Activated T-helper 2 cell treated with anti-CD3 and anti-CD28 coated beads, Interferon-gamma antibody, Interleukin-2, Interleukin-4, amounts not matched to agents 10 μg/mL and 5 μg/mL and 100 μg/mL, durations not matched to agents 14 hours and 24 hours and 36 hours (primary cell): ENCODE measurements at regions not wholly inside any gene's neighbourhood (a gene's known extent, or its start where the extent isn't known, plus 50 kb on each side); places are given as distances from the start of the nearest gene placed in this dataset.

Source experiments
- DNase-seq: peaks from one replicate; pipeline ENCODE4 v3.0.0; 2021; ENCODE audit warnings: low spot score
- H3K27ac Mint-ChIP-seq: one replicate; pipeline ENCODE4 v1.8.0; 2021; ENCODE audit warnings: mixed read lengths
- H3K27me3 Mint-ChIP-seq: one replicate; pipeline ENCODE4 v1.8.0; 2021; ENCODE audit warnings: low read depth, mixed read lengths
- H3K36me3 Mint-ChIP-seq: one replicate; pipeline ENCODE4 v1.8.0; 2021; ENCODE audit warnings: low read depth, mixed read lengths
- H3K4me1 Mint-ChIP-seq: one replicate; pipeline ENCODE4 v1.8.0; 2021; ENCODE audit warnings: low read depth, mixed read lengths
- H3K4me3 Mint-ChIP-seq: one replicate; pipeline ENCODE4 v1.8.0; 2021; ENCODE audit warnings: low read depth, mild to moderate bottlenecking, moderate library complexity, mixed read lengths
- H3K9me3 Mint-ChIP-seq: one replicate; pipeline ENCODE4 v1.8.0; 2021; ENCODE audit warnings: mixed read lengths
- intact Hi-C: fragments of 100-400 bp; cut with micrococcal nuclease; formaldehyde crosslinking; loops from one replicate; pipeline ENCODE4 v1.15.1; 2023

DNA sequence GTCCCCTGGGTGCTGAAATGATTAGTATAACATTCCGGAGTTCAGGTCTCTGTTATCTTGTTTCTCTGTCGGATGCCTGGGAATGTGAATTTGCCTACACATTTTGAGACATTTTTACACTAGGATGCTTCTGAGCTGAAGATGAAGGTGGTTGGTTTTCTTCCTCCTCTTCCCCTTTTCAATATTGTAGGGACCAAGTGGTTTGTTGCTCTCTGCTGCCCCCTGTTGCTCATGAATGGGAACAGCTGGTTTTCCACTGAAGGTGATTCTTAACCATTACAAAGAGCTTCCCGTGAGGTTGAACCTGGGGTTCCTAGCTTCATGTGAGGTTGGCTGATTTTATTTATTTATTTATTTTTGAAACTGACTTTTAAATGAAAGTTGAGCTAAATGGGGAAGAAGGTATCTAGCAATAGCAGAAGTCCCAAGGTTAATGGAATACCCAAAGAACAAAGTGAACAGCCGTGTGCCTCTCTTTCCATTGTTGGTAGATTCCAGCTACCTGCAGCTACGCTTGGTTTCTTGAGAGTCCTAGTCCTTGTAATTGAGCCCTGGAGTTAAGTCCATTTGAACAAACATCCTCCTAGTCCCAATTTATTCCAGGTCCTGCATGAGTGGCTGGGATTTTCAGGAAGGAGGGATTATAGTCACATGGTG is 983.9 kb upstream of the EEF2KMT start:
- Mint-ChIP-seq H3K9me3 (peaks cover 18% of the 10 kb centered on the region), H3K36me3 (no peaks in the 10 kb centered on the region), H3K4me1 (no peaks in the 10 kb centered on the region), H3K4me3 (no peak overlapping the region), H3K27ac (no peak overlapping the region), H3K27me3 (no peaks in the 10 kb centered on the region)
- intact Hi-C loops: no loop called here
- DNase-seq: no peak

DNA sequence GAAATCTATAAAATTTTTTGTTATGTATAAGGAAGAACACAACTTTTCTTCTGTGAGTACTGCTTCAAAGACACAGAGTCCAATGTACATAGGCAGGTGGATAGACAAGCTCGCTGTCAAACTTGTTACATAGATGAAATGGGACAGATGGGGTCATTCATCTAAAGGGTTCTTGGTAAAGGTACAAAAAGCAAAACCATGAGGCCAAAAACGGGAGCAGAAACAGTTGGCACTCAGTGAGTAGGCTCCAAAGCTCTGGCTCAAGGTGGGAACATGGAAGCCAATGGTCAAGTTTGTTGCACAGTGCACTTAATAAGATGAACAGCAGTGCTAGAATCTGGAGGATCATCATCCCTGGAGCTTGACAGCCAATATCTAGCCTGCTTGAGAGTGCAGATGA is 979.0 kb upstream of the EEF2KMT start:
- DNase-seq: no peak
- intact Hi-C loops: no loop called here
- Mint-ChIP-seq H3K27me3 (no peaks in the 10 kb centered on the region), H3K36me3 (no peaks in the 10 kb centered on the region), H3K9me3 (peaks cover 14% of the 10 kb centered on the region), H3K27ac (no peak overlapping the region), H3K4me1 (no peaks in the 10 kb centered on the region), H3K4me3 (no peak overlapping the region)

DNA sequence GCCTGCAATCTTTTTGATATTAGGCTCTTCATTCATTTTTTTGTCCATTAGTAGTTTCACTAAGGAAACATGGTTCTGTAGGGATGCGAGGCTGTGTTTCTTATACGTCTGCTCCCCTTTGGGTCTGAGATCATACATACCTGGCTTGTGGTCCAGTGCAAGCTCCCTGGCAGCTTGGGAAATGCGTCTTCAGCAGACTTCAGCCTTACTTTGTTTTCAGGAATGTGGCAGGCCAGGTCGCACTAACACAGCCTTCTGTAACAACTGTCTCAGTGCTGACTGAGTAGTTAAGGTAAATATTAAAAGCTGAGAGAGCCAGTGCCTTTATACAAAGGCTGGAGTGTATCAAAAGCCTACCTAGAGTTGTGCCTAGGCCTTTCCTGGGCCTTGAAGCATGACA is 970.5 kb upstream of the EEF2KMT start:
- H3K4me3 Mint-ChIP-seq: no peak overlapping the region
- no peak for DNase-seq
- H3K27ac Mint-ChIP-seq: no peak overlapping the region
- H3K27me3 Mint-ChIP-seq: no peaks in the 10 kb centered on the region
- no peaks in the 10 kb centered on the region for H3K36me3 Mint-ChIP-seq
- H3K9me3 Mint-ChIP-seq: peaks cover 42% of the 10 kb centered on the region
- intact Hi-C loops: no loop called here
- H3K4me1 Mint-ChIP-seq: no peaks in the 10 kb centered on the region

DNA sequence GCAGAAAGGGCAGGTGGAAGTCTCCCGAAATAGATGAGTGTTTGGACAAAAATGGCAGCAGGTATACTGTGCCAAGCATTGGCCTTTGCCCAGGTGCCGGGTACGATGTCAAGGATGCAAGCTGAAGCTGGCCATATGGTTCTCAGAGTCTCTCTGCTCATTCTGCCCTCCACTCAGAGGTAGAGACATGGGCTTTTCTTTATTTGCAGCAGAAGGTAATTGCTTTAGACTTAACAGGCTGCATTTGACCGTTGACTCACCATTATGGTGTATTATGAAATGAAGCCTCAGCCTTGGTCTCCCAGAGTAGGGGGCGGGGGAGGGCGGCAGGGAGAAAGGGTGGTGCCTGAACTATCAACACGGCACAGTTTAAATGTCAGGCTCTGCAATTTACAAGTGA is 969.1 kb upstream of the EEF2KMT start:
- H3K9me3 Mint-ChIP-seq: peaks cover 39% of the 10 kb centered on the region
- no peak for DNase-seq
- no peaks in the 10 kb centered on the region for H3K27me3 Mint-ChIP-seq
- intact Hi-C loops: no loop called here
- H3K4me1 Mint-ChIP-seq: no peaks in the 10 kb centered on the region
- H3K36me3 Mint-ChIP-seq: no peaks in the 10 kb centered on the region
- no peak overlapping the region for H3K27ac Mint-ChIP-seq
- no peak overlapping the region for H3K4me3 Mint-ChIP-seq

DNA sequence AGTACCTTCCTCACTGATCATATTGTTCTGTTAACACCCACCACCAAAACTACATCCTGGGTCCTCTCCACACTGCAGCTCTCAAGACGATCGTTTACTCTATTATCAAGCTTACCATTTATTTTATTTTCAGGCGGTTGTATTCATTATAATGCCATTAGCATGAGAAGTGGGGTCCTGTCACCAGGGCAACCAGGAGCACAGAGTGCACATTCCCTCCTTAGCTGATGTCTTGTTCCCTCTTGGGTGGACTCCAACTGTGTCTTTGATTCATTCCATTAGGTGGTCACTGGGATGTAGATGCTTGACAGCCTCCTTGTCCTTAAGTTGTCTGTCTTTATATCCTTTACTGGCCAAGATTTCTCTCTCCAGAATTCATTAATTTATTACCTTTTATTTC is 965.9 kb upstream of the EEF2KMT start:
- Mint-ChIP-seq H3K4me3 (no peak overlapping the region), H3K36me3 (no peaks in the 10 kb centered on the region), H3K27ac (no peak overlapping the region), H3K27me3 (no peaks in the 10 kb centered on the region), H3K9me3 (peaks cover 39% of the 10 kb centered on the region), H3K4me1 (no peaks in the 10 kb centered on the region)
- intact Hi-C loops: no loop called here
- no peak for DNase-seq

DNA sequence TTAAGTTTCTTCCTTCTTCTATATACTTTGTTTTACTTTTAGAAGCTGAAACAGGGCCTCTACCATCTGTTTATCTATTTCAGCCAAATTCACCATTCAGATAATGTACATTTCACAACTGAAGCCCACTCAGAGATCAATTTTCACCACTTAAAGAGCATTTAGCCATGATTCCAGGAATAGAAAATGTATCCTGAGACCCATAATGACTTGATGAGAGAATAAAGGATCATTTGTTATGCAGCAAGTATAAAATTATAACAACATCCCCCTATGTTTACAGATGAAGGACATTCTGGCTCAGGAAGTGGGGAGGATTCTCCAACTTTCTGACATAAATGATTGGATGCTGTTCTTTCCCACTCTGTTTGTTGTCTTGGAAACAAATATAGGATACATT is 962.1 kb upstream of the EEF2KMT start:
- intact Hi-C loops: no loop called here
- DNase-seq: no peak
- Mint-ChIP-seq H3K4me3 (no peak overlapping the region), H3K27me3 (no peaks in the 10 kb centered on the region), H3K4me1 (no peaks in the 10 kb centered on the region), H3K9me3 (peaks cover 23% of the 10 kb centered on the region), H3K36me3 (no peaks in the 10 kb centered on the region), H3K27ac (no peak overlapping the region)

DNA sequence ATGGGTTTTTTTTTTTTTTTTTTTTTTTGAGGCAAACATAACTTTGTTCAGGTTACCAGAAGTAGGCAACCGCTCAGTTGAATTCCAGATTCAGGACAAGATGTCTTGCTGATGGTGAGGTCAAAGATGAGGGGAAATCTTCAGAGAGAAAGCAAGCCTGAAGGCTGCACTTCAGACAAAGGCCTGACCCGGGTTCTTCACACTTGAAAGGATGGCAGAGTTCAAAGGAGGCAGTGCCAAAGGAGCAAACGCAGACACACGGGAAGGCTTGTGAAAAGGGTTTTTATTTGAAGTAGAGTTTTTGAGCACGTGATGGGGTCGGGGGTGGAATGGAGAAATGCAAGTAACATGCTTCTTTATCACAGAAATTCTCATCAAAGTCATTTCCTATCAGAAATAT is 960.2 kb upstream of the EEF2KMT start:
- H3K9me3 Mint-ChIP-seq: peaks cover 15% of the 10 kb centered on the region

DNA sequence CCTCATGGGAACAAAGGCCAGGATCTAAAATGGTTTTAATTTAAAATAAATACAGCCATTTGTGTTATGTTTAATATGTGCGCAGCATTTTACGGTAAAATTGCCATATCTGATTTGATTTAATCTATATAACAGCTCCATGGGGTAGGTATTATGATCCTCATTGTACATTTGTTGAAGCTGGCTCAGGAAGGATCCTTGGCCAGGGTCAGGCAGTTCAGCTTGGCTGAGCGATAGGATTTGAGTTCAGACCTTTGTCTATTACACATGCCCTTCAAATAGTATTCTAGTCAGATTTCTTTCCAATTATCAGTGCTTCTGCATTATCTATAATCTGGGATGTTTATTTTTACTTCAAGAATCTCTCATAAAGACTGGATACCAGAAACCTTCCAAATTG is 950.4 kb upstream of the EEF2KMT start:
- no peak for DNase-seq
- Mint-ChIP-seq H3K27me3 (no peaks in the 10 kb centered on the region), H3K4me3 (no peak overlapping the region), H3K27ac (no peak overlapping the region), H3K9me3 (peaks cover 36% of the 10 kb centered on the region), H3K4me1 (no peaks in the 10 kb centered on the region), H3K36me3 (no peaks in the 10 kb centered on the region)
- intact Hi-C loops: no loop called here

More for the DNA sequence above, 960.2 kb upstream of the EEF2KMT start:
- Mint-ChIP-seq H3K36me3 (no peaks in the 10 kb centered on the region), H3K27me3 (no peaks in the 10 kb centered on the region), H3K27ac (no peak overlapping the region), H3K4me3 (no peak overlapping the region), H3K4me1 (no peaks in the 10 kb centered on the region)
- intact Hi-C loops: no loop called here
- DNase-seq: no peak

DNA sequence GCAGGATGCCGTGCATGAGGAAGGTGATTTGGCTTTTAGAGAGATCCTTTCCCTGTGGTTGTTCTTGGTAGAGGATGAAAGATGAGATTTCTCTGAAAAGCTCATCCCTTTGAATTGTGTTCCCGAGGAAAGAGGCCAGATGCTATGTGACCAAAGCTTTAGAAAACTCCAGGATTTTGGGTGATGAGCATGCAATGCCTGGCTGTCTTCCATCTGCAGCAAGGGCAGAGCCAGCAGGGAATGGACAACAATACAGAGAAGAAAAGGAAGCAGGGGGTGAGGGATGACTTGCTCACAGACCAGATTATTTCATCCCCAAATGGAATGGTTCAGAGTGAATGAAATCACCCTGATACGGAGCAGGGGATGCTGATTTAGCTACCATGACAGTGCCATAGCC is 949.7 kb upstream of the EEF2KMT start:
- H3K27ac Mint-ChIP-seq: no peak overlapping the region
- no peak for DNase-seq
- H3K27me3 Mint-ChIP-seq: no peaks in the 10 kb centered on the region
- H3K4me1 Mint-ChIP-seq: no peaks in the 10 kb centered on the region
- intact Hi-C loops: no loop called here
- peaks cover 39% of the 10 kb centered on the region for H3K9me3 Mint-ChIP-seq
- H3K4me3 Mint-ChIP-seq: no peak overlapping the region
- no peaks in the 10 kb centered on the region for H3K36me3 Mint-ChIP-seq

DNA sequence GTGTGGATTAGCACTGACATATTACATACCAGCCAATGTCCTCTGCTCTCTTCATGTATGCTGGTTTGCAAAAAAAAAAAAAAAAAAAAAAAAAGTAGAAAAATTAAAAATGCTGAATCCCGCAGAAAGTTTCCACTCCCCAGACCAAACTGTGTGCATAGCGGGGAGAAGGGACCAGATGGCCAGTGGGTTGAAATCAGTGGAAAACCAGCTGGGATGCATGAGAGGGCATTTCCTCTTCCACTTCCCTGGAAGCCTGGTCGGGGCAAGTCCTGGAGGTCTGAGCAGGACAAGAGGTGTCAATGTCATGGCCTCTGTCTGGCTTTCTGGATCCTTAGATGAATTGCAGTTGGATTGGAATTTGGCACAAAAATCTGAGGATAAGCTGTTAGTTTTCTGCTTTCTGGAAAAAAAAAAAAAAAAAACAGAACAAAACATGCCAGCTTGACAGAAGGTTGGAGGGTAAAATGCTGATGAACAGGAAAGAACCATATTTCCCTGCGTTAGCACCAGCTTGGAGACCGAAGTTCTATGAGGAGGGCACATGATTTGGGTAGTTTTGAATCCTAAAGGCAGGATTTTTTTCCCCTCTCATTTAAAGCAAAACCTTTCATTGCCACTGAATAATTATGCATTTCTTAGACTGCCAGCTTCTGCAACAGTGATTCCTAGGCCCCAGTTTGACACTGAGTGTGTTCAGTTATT is 941.5 kb upstream of the EEF2KMT start:
- H3K4me3 Mint-ChIP-seq: no peak overlapping the region
- DNase-seq: no peak
- H3K9me3 Mint-ChIP-seq: peaks cover 26% of the 10 kb centered on the region
- intact Hi-C loops: no loop called here
- no peaks in the 10 kb centered on the region for H3K36me3 Mint-ChIP-seq
- H3K4me1 Mint-ChIP-seq: no peaks in the 10 kb centered on the region
- no peaks in the 10 kb centered on the region for H3K27me3 Mint-ChIP-seq
- no peak overlapping the region for H3K27ac Mint-ChIP-seq

DNA sequence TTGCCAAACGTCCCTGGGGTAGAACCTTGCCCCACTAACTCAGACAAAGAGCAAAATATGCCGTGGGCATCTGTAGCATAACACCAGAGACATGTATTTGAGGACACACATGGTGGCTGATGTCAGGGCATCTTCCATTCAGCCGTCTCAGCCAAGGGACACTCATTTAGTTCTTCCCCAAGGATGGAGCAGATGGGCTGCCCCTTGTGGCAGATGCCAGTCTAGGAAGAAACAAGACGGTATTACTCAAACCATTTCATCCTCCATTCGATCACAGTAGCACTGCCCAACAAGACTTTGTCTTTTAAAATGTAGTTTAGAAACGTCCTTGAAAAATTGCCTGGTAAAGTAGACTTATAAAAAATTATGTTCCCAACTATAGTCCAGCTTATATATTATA is 937.6 kb upstream of the EEF2KMT start:
- intact Hi-C loops: no loop called here
- H3K9me3 Mint-ChIP-seq: peaks cover 18% of the 10 kb centered on the region
- no peak overlapping the region for H3K4me3 Mint-ChIP-seq
- no peaks in the 10 kb centered on the region for H3K4me1 Mint-ChIP-seq
- no peaks in the 10 kb centered on the region for H3K36me3 Mint-ChIP-seq
- H3K27me3 Mint-ChIP-seq: no peaks in the 10 kb centered on the region
- no peak for DNase-seq
- H3K27ac Mint-ChIP-seq: no peak overlapping the region

DNA sequence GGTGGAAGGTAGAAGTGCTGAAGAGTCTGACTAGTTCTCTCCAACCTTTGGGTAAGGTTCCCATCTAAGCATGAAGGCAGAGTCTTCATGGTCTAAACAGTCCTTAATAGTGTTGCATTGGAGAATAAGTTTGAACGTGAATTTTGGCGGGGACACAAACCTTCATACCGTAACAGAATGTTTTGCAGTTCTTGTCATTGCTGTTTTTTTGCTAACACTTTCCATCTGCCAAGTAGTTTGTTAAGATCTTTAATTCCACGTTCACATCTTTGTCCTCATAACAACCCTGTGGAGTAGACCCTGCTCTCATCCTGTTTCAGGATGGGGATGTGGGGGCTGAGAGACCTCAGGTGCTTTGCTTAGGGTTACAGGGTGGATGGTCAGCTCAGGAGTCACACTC is 936.9 kb upstream of the EEF2KMT start:
- Mint-ChIP-seq H3K36me3 (no peaks in the 10 kb centered on the region), H3K27ac (no peak overlapping the region), H3K4me1 (no peaks in the 10 kb centered on the region), H3K27me3 (no peaks in the 10 kb centered on the region), H3K9me3 (peaks cover 16% of the 10 kb centered on the region), H3K4me3 (no peak overlapping the region)
- intact Hi-C loops: no loop called here
- no peak for DNase-seq

DNA sequence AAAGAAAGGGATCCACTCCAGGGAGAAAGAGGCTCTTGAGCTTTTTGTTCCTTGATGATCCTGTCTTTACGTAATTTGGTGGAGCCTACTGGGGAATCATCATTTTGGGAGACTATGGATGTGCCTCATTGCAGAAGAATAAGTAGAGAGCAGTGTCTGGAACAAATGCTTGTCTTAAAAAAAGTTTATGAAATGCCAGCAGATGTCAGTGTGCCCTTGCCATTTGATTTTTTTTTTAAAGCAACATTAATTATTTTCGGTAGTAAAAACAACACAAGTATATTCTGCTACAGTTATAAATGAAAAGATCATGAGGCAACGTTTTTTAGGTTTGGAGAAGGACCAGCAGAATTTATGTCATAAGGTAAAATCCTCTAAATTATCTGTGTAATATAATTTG is 934.8 kb upstream of the EEF2KMT start:
- Mint-ChIP-seq H3K4me1 (no peaks in the 10 kb centered on the region), H3K36me3 (no peaks in the 10 kb centered on the region), H3K4me3 (no peak overlapping the region), H3K27me3 (no peaks in the 10 kb centered on the region), H3K9me3 (peaks cover 16% of the 10 kb centered on the region), H3K27ac (no peak overlapping the region)
- no peak for DNase-seq
- intact Hi-C loops: no loop called here
